ENCODE measurements at regions not wholly inside any gene's neighbourhood (a gene's known extent, or its start where the extent isn't known, plus 50 kb on each side); places are given as distances from the start of the nearest gene placed in this dataset.
"Not testable (repeated sequence)": the region's sequence is repeated elsewhere in the genome, so short reads cannot be mapped to it uniquely, and the experiment has no call there.

GRCh38 chr4:18442957-18443356 lies 421.4 kb upstream of the LCORL start:
- DNase-seq (ENCODE audit: low read depth): no peak

- DNase-seq (ENCODE audit: low read depth): no peak
These were observed 420.1 kb upstream of the LCORL start for GRCh38 chr4:18441676-18442075.

GRCh38 chr4:18441203-18441590 lies 419.6 kb upstream of the LCORL start:
- no peak for DNase-seq (ENCODE audit: low read depth)

GRCh38 chr4:18440527-18441202 lies 419.1 kb upstream of the LCORL start:
- DNase-seq (ENCODE audit: low read depth): no peak

GRCh38 chr4:18439311-18439710 lies 417.8 kb upstream of the LCORL start:
- DNase-seq (ENCODE audit: low read depth): no peak

GRCh38 chr4:18435781-18436180 lies 414.2 kb upstream of the LCORL start:
- no peak for DNase-seq (ENCODE audit: low read depth)

- no peak for DNase-seq (ENCODE audit: low read depth)
These were observed 401.1 kb upstream of the LCORL start for GRCh38 chr4:18422685-18423084.

- no peak for DNase-seq (ENCODE audit: low read depth)
These were observed 400.0 kb upstream of the LCORL start for GRCh38 chr4:18421519-18421918.

GRCh38 chr4:18419780-18420179 lies 398.2 kb upstream of the LCORL start:
- DNase-seq (ENCODE audit: low read depth): no peak

- DNase-seq (ENCODE audit: low read depth): not testable (repeated sequence)
These were observed 396.8 kb upstream of the LCORL start for GRCh38 chr4:18418195-18418898.

- not testable (repeated sequence) for DNase-seq (ENCODE audit: low read depth)
These were observed 396.1 kb upstream of the LCORL start for GRCh38 chr4:18417651-18418050.

GRCh38 chr4:18406264-18406663 lies 384.7 kb upstream of the LCORL start:
- no peak for DNase-seq (ENCODE audit: low read depth)

- no peak for DNase-seq (ENCODE audit: low read depth)
These were observed 383.5 kb upstream of the LCORL start for GRCh38 chr4:18405054-18405453.

- DNase-seq (ENCODE audit: low read depth): no peak
These were observed 383.1 kb upstream of the LCORL start for GRCh38 chr4:18404642-18405041.

GRCh38 chr4:18403327-18403726 lies 381.8 kb upstream of the LCORL start:
- DNase-seq (ENCODE audit: low read depth): no peak

GRCh38 chr4:18401868-18402267 lies 380.3 kb upstream of the LCORL start:
- no peak for DNase-seq (ENCODE audit: low read depth)

- no peak for DNase-seq (ENCODE audit: low read depth)
These were observed 379.9 kb upstream of the LCORL start for GRCh38 chr4:18401425-18401824.

- DNase-seq (ENCODE audit: low read depth): no peak
These were observed 377.1 kb upstream of the LCORL start for GRCh38 chr4:18398661-18399060.

- no peak for DNase-seq (ENCODE audit: low read depth)
These were observed 376.3 kb upstream of the LCORL start for GRCh38 chr4:18397681-18398390.

GRCh38 chr4:18394656-18395055 lies 373.1 kb upstream of the LCORL start:
- no peak for DNase-seq (ENCODE audit: low read depth)

- no peak for DNase-seq (ENCODE audit: low read depth)
These were observed 369.8 kb upstream of the LCORL start for GRCh38 chr4:18391354-18391728.

- DNase-seq (ENCODE audit: low read depth): no peak
These were observed 369.2 kb upstream of the LCORL start for GRCh38 chr4:18390655-18391353.

GRCh38 chr4:18389115-18389514 lies 367.6 kb upstream of the LCORL start:
- DNase-seq (ENCODE audit: low read depth): no peak
